ENCODE measurements at regions not wholly inside any gene's neighbourhood (a gene's known extent, or its start where the extent isn't known, plus 50 kb on each side); places are given as distances from the start of the nearest gene placed in this dataset.

GRCh38 chr1:95496773-95497172 is 262.8 kb downstream of the RWDD3 start:
- DNase-seq, result no peak
- H3K36me3 ChIP-seq, result no peaks in the 10 kb centered on the region
- no peaks in the 10 kb centered on the region for H3K9me3 ChIP-seq
- H3K27me3 ChIP-seq, result no peaks in the 10 kb centered on the region
- no peak overlapping the region for H3K4me3 ChIP-seq (ENCODE audit: low read depth, low read length)
- TF ChIP-seq CTCF (IDR thresholded peaks at IDR 0.05; ENCODE audit: low read depth, low read length), result no peak
- H3K4me1 ChIP-seq, result no peaks in the 10 kb centered on the region

GRCh38 chr1:95497566-95497965 is 263.6 kb downstream of the RWDD3 start:
- no peaks in the 10 kb centered on the region for H3K27me3 ChIP-seq
- H3K9me3 ChIP-seq, result no peaks in the 10 kb centered on the region
- TF ChIP-seq CTCF (IDR thresholded peaks at IDR 0.05; ENCODE audit: low read depth, low read length), result no peak
- DNase-seq, result no peak
- no peaks in the 10 kb centered on the region for H3K4me1 ChIP-seq
- no peak overlapping the region for H3K4me3 ChIP-seq (ENCODE audit: low read depth, low read length)
- no peaks in the 10 kb centered on the region for H3K36me3 ChIP-seq

- Histone ChIP-seq H3K4me1 (peaks cover 9% of the 10 kb centered on the region), H3K27me3 (no peaks in the 10 kb centered on the region), H3K9me3 (no peaks in the 10 kb centered on the region), H3K4me3 (ENCODE audit: low read depth, low read length) (no peak overlapping the region), H3K36me3 (no peaks in the 10 kb centered on the region)
- no peak for TF ChIP-seq CTCF (IDR thresholded peaks at IDR 0.05; ENCODE audit: low read depth, low read length)
- DNase-seq, result no peak
Observed at GRCh38 chr1:95503278-95504030, 269.4 kb downstream of the RWDD3 start.

- H3K27me3 ChIP-seq, result no peaks in the 10 kb centered on the region
- no peaks in the 10 kb centered on the region for H3K9me3 ChIP-seq
- H3K36me3 ChIP-seq, result no peaks in the 10 kb centered on the region
- TF ChIP-seq CTCF (IDR thresholded peaks at IDR 0.05; ENCODE audit: low read depth, low read length), result no peak
- no peak overlapping the region for H3K4me3 ChIP-seq (ENCODE audit: low read depth, low read length)
- no peak for DNase-seq
- peaks cover 9% of the 10 kb centered on the region for H3K4me1 ChIP-seq
Observed at GRCh38 chr1:95504321-95504720, 270.3 kb downstream of the RWDD3 start.

- H3K4me1 ChIP-seq, result peaks cover 9% of the 10 kb centered on the region
- H3K4me3 ChIP-seq (ENCODE audit: low read depth, low read length), result no peak overlapping the region
- peak; percentile 61 for DNase-seq
- no peak for TF ChIP-seq CTCF (IDR thresholded peaks at IDR 0.05; ENCODE audit: low read depth, low read length)
- no peaks in the 10 kb centered on the region for H3K36me3 ChIP-seq
- no peaks in the 10 kb centered on the region for H3K27me3 ChIP-seq
- H3K9me3 ChIP-seq, result no peaks in the 10 kb centered on the region
Observed at GRCh38 chr1:95506736-95507414, 272.9 kb downstream of the RWDD3 start.

GRCh38 chr1:95509989-95510388 is 276.0 kb downstream of the RWDD3 start:
- Histone ChIP-seq H3K9me3 (no peaks in the 10 kb centered on the region), H3K4me3 (ENCODE audit: low read depth, low read length) (peak overlapping the region; percentile 47), H3K36me3 (no peaks in the 10 kb centered on the region; the same call in 1 of the 2 replicates), H3K27me3 (no peaks in the 10 kb centered on the region), H3K4me1 (peaks cover 9% of the 10 kb centered on the region)
- no peak for TF ChIP-seq CTCF (IDR thresholded peaks at IDR 0.05; ENCODE audit: low read depth, low read length)
- no peak for DNase-seq
